HG03342 (cell line): ENCODE measurements at regions not wholly inside any gene's neighbourhood (a gene's known extent, or its start where the extent isn't known, plus 50 kb on each side); places are given as distances from the start of the nearest gene placed in this dataset.

Experiments
- ATAC-seq: cut with Tn5 transposase; IDR thresholded peaks from one replicate; pipeline ENCODE4 v1.9.1; 2021; ENCODE audit warnings: mild to moderate bottlenecking, moderate library complexity; ENCODE audit not compliant: unreplicated experiment

DNA sequence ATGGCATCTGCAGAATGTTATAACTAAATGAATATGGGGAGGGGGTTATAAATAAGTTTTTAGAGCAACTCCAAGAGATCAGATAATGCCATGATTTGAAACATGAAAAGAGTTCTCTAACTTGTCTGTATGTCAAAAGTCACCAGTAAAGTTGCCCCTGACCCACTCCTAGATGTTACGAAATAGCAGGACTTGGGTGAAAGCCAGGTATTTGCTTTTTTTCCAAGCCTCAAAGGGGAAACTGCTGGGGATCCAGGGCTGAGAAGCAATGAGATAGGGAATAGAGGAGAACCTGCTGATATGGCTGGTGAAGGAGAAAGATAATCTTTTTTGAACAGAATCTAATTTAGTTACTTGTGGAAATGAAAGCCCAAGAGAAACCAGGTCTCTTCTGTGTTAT, 191.5 kb upstream of the CDH20 start:
- ATAC-seq = no peak

DNA sequence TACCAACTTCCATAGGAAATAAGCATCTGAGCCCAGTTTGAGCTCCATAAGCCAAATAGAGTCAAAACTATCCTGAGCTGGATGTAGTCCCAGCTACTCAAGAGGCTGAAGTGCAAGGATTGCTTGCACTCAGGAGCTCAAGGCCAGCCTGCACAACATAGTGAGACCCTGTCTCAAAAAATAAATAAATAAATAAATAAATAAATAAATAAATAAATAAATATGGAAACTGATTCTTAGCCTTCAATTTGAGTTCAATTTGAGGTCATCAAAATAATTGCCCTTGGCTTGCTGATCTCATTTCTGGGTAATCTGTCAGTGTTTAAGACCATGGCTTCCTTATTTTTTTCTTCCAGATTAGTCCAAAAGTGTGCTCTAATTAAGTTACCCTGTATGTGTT, 184.9 kb upstream of the CDH20 start:
- no peak for ATAC-seq

DNA sequence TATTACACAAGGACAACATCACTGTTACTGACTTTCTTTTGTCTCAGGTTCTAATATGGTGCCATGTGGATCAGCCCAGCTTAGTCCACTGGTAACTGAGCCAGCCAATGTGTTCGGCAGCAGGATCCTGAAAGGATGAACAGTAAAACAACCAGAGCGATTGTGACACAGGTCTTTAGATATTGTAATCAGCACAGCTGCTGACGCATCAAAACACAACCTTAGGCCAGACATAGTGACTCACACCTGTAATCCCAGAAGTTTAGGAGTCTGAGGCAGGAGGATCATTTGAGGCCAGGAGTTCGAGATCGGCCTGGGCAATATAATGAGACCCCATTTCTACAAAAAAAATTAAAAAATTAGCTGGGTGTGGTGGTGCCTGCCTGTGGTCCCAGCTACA, 183.4 kb upstream of the CDH20 start:
- ATAC-seq = no peak

DNA sequence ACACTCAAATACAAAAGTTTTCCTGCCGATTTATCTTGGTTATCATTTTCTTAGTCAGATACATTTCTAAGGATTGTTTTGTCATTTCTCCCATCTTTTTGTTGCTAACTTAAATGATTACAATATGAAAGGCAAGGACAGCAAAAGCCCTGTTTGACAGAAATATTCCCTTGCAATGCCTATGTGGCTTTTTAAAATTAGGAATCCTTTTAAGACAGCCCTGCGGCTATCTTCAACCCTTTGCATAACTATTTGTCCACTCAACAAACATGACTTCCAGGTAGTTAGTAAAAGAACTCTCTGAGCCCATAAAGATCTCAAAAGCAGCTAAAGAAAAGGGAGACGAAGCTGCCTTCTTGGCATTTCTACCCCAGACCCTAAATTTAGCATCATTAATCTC, 179.7 kb upstream of the CDH20 start:
- ATAC-seq = no peak

DNA sequence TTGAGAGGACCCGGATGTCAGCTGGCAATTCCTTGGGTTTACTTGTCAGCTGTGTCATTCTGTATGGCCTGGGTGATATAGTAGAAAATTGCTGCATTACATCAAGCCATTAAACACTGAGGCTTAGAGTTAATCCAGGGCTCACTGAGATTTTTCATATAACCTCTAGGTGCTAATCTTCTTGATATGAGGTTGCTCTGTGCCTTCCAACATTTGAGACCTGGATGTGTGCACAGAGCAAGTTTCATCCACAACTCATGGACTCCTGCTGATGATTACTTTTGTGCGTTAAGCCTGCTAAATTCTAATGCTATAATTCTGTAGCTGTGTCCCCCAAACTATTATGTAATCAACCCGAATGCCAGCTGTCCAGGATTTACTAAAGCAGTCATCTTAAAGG, 178.4 kb upstream of the CDH20 start:
- ATAC-seq = no peak

DNA sequence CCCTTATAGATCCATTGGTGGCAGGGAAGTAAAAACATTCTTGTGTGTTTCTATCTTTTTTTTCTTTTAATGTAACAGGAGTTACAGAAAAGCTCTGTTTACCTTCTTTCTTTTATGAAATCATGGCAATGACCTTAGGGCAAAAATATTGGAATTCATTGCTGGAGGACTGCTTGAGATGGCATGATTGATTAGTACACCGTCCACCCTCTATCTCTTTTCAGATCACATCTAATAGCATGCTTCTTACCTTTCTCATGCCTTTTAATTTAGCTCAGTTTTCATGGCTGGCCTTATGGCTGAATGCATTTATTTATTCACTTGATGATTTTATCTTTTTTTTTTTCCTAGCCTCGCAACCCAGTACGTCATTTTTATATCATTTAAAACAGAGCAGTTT, 177.6 kb upstream of the CDH20 start:
- ATAC-seq = no peak

DNA sequence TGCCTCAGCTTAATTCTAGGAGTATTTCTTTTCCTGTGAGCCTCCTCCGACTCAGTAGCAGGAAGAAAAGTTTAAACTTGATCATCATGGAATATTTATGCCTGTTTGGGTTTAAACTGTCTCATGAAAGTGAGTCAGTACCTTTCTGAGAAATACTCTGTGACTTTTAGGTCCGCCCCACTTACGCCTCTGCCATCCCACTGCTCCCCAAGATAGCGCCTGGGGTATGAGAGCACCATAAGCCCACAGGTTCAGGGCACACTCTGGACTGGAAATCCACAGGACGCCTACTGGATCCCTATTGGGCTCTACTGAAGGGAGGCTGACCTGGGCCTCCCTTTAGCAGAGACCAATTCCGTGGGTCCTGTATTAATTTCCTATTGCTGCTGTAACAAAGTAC, 175.8 kb upstream of the CDH20 start:
- ATAC-seq = no peak

DNA sequence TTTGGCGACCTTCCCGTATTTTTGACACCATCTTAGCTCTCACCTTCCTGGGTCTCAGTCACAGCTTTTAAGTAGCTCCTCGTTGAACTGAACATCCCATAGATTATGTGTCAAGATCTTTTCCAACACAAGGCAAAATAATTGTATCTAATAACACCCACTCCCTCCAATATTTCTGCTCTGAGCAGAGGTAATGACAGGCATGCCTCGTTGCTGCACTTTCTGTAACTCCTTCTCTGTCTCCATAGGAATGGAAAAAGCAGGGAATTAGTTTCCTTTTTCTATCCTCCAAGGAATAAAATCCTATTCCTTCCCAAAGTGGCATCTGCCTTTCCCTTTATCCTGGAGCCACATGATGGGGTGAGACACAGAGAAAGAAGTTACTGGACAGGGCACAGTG, 174.0 kb upstream of the CDH20 start:
- no peak for ATAC-seq

DNA sequence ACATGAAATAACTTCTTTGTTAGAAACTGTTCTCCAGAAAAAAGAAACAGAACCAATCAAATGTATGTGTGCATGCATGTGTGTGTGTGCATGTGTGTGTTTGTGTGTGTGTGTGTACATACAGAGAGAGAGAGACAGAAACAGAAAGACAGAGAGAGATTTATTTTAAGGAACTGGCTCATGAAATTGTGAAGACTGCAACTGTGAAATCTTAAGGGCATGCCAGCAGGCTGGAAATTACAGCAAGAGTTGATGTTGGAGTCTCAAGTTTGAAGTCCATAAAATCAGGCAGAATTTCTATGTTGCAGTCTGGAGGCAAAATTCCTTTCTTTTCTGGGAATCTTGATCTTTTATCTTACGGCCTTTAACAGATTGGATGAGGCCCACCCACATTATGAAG, 168.9 kb upstream of the CDH20 start:
- no peak for ATAC-seq

DNA sequence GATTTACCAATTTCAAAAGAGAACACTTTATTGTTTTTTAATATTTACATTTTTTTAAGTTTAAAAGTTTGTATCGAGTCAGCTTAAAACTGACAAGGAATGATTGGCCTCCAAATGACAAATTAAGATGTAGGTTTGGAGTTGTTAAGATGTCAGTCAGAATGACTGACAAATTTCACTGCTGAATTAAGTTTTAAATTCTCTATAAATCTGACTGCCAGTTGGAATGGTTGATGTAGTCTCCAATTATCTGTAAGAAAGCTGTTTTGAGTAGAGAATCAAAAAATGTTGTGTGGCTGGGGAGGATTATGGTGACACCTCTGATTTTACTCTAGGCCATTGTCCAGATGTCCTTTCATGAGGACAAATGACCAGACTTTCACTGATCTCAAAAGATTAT, 165.3 kb upstream of the CDH20 start:
- no peak for ATAC-seq

DNA sequence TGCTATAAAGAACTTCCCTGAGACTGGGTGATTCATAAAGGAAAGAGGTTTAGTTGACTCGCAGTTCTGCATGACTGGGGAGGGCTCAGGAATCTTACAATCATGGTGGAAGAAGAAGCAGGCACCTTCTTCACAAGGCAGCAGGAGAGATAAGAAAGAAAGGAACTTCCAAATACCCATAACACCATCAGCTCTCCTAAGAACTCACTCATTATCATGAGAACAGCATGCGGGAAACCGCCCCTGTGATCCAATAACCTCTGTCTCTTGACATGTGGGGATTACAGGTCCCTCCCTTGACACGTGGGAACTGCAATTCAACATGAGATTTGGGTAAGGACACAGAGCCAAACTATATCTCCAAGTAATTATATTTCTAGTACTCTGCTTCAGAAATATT, 163.8 kb upstream of the CDH20 start:
- ATAC-seq = no peak

DNA sequence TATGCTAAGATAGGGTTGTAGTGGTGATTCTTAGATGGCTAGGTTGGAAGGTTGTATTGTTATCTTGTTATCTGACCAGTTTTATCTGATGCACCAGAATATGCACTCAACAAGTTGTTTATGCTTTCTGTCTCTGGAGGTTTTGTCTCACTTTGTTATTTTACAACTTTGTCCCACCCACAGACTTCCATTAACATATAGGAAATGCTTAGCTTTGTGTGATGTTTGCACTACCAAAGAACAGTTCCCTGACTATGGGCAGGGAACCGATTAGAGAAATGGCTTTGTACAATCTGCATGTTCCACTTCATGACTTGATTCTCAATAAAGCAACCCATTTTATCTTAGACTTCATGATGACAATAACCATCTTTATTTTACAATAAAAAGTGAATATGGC, 160.6 kb upstream of the CDH20 start:
- ATAC-seq = no peak

DNA sequence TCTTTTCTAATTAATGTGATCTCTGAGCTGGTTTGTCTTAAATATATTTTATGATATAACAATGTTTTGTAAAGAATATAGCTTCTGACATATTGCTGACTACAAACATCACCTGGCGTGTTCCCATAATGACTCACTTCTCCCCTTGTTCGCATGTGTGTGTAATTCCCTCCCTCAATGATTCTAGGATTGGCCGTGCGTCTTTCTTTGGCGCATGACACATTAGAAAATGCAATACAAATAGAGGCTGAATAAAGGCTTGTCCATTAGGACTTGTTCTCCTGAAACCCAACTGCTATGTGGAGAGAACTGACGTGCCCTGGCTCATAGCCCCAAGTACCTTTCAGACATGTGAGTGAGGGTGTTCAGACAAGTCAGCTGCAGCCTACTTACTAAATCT, 159.7 kb upstream of the CDH20 start:
- no peak for ATAC-seq

DNA sequence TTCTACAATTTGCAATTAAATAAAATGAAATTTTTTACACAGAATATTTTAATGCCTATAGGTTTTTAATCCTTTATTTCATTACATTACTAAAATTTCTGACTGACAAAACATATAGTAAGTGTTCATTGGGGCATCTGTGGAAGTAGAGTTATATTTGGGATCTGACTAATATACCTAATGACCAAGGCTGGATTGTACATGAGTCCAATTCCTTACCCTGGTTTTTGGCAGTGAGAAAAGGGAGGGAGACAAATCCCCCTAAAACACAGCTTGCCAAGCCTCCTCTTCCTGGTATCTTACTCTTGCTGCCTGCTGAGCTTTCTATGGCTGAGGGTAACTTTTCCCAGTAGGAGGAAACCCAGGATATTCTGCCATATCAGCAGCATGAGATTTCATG, 149.4 kb upstream of the CDH20 start:
- ATAC-seq = no peak

DNA sequence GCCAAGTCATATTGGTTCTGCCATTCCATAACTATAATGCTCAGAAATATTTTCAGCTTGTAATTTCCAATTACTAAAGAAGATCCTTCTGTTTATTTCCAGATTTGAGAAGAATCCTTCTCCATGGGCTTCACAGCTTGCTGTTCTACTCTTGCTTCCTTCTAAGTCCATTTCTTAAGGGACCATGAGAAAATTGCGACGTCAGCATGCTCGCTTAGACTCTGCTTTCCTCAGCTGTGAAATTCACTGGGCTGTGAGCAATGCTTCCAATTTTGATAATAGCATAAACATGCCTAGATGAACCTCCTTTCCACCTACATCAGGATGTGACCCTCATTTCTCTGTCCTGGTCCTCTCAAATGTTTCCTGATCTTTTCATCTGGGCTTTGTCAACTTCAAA, 145.3 kb upstream of the CDH20 start:
- ATAC-seq = no peak

DNA sequence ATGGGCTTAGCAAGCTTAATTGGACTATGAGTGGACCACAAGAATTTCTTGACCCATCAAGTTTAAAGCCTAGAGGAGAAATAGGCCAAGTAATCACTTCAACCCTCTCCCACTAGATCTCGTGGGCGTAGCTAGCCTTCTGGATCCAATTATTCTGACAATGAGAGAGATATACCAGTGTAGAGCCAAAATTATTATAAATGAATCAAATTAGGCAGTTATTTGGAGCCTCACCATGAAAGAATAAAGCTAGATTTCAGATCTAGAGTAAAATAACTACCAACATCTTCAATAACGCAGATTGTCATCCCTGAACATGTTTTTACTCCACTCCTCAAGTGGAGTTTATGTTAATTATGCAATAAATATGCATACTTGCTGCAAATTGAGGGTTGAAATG, 143.9 kb upstream of the CDH20 start:
- ATAC-seq = no peak

DNA sequence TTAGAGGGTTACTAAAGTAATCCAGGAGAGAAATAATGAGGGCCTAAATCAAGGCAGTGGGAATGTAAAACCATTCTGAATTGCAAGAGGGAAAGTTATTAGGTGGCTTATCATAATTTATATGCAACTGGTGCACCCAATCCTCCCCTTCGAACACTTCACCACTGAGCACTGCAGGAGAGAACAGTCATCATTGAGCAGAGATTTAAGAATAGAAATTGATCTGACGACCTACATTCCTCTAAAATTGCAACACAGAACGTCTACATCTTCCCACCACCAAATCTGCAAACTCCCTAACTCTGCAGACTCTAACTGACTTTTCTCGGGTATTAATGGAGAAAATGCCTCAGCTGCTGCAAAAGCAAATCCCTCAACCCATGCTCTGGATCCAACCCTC, 138.5 kb upstream of the CDH20 start:
- no peak for ATAC-seq

DNA sequence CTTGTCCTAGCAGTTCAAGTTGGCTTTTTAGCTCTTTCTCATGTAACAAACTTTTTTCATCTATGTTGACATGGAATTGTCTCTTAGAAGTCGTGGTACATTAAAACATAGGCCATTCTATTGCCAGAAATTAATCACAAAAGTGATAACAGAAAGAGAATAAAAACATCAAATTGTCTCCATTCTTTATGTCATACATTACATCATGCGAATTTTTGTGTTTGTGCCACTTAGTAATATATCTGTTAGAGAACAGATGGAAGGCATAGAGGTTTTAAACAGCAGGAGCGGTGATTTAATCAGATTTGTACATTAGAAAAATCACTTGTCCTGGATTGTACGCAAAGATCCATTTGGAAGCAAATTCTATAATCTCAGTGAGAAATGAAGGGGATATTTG, 136.5 kb upstream of the CDH20 start:
- no peak for ATAC-seq

DNA sequence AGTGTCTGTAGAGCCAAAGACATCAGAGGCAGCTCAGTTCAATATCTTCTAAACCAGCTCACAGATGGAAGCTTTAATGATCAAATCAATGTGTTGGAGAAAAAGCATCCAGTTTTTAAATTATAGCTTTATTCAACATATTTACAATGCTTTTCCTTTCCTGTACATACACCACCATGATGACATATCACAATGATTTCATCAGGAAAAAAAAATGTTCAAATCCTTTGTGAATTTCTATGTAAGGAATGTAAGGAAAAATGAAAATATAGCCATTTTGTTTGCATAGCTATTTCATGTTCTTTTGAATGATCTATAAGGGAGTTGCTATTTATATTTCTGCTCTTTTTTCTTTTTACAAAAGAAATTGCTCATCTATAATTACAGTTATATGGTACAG, 134.7 kb upstream of the CDH20 start:
- no peak for ATAC-seq

DNA sequence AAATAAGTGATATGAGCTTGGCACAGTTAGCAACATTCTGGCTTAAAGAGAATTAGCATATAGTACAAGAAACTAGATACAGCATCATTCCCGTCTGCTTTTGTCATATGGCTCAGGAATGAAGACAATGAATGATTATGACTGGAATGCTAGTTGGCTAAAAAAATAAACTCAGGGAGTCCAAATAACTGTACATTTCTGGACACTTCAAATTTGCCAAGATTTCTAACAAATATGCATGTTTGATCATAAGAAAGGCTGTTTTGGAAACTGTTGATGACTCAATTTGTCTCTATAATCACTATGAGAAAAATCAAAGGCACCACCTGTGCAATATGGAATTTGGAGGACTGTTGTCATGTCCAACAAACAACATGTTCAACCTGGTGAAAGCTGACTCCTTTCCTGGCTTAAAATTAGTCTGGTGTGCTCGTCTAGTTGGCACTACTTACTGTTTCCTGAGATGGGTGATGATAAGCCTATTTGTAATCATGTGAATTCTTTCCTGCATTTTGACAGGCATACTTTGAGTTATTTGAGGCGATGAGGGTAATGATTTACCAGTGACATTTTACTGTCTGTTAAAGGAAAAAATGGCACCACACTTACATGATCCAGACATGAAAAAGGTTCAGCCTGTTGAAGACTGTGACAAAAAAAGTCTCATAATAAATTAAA, 133.9 kb upstream of the CDH20 start:
- no peak for ATAC-seq

DNA sequence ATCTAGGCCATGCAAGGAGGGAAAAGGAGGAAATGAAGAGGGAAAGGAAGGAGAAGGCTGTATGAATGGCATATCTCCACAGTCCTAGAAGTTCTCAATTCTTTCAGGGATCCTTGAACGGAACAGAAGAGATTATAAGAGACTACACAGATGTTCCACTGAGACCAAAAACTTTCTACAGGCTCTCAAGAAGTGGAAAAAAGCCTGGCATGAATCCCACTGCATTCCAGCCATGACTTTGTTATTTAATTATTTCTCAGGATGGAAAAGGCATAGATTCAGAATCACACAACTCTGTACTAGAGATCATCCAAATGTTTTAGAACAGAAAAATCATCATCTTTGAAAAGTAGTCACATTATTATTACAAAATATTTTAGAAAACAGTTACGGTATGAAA, 131.7 kb upstream of the CDH20 start:
- ATAC-seq = no peak

DNA sequence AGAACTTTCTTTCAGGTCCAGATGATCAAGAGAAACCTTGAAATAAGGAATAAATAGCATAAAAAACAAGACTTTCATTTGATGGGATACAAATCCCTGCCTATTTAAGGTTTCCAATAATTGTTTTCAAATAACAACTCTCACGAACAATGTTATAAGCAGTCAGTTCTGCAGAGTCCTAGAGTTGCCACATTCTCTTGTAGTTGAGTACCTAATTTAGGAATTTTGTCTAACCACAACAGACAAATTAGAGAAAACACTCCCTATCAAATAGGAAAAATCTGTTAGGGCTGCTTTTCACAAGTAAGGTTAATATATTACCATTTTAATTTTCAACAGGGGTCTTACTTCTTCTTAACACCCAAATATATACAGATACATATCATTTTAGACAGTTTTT, 130.1 kb upstream of the CDH20 start:
- no peak for ATAC-seq

DNA sequence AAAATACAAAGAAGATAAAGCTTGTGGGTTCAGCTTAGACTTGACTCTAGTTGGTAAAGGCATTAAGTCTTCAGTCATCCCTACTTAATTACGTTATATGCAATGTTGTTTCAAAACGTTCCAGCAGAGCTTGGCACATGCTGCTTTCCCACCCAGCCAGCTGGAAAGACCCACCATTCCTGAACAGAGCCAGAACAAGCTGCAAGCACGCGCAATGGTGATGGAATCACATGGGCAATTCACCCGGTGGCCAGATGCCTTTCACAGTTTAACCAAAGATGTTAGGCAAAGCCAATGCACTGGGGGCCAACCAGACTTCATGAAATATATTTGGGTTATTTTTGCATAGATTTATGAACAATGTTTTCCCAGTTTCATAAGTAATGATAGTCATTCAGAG, 123.4 kb upstream of the CDH20 start:
- ATAC-seq = no peak

DNA sequence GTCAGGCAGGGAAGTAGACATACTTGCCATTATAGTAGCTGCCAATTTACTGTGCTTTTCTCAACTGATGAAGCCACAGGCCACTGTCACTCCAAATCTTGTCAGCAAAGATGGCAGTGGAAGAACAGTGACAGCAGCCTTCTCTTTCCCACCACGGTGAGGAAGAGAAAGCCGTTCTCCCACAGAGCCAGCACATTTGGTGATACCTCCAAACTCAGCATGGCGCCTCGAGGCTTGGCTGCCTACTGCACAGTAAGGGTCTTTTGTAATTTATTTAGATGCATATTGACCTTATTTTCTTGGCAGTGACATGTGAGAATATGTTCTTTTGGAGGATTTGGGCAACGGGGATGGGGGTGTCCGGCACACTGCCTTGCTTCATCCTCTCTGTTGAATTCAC, 117.2 kb upstream of the CDH20 start:
- no peak for ATAC-seq
